ENCODE measurements at regions not wholly inside any gene's neighbourhood (a gene's known extent, or its start where the extent isn't known, plus 50 kb on each side); places are given as distances from the start of the nearest gene placed in this dataset.
A peak's percentile ranks its signal among the peaks of the same experiment; 100 is the strongest.

- no peaks in the 10 kb centered on the region for H3K9me3 ChIP-seq
- no peak for ATAC-seq
- H3K27ac ChIP-seq = no peak overlapping the region
Measured at GRCh38 chr5:166772770-166773169, 1518.7 kb upstream of the WWC1 start.

GRCh38 chr5:166781737-166782136 is 1509.7 kb upstream of the WWC1 start:
- TF ChIP-seq CTCF (IDR thresholded peaks at IDR 0.05) = no peak
- DNase-seq (no peak), ATAC-seq (no peak), FAIRE-seq (no peak)
- Histone ChIP-seq H3K4me1 (no peaks in the 10 kb centered on the region), H3K27ac (no peak overlapping the region), H3K4me3 (no peak overlapping the region), H3K27me3 (no peaks in the 10 kb centered on the region), H3K36me3 (no peaks in the 10 kb centered on the region), H3K9me3 (no peaks in the 10 kb centered on the region)
- WGBS, 2 donors = 16 to 17% methylated on average over 4 of the region's 4 CpGs
- intact Hi-C loops (cut with DNase I) = no loop called here

More at GRCh38 chr5:166772770-166773169, 1518.7 kb upstream of the WWC1 start:
- 33 to 59% methylated on average over 1 of the region's 1 CpG for WGBS, 2 donors
- Histone ChIP-seq H3K36me3 (no peaks in the 10 kb centered on the region), H3K4me1 (no peaks in the 10 kb centered on the region), H3K27me3 (no peaks in the 10 kb centered on the region), H3K4me3 (no peak overlapping the region)
- no peak for TF ChIP-seq CTCF (IDR thresholded peaks at IDR 0.05)
- no peak for FAIRE-seq
- no peak for DNase-seq
- intact Hi-C loops (cut with DNase I) = no loop called here

- Histone ChIP-seq H3K36me3 (no peaks in the 10 kb centered on the region), H3K4me3 (no peak overlapping the region), H3K4me1 (no peaks in the 10 kb centered on the region), H3K27ac (no peak overlapping the region), H3K27me3 (no peaks in the 10 kb centered on the region), H3K9me3 (no peaks in the 10 kb centered on the region)
- DNase-seq (peak in 1 of 6 donors; percentile 54), ATAC-seq (no peak), FAIRE-seq (no peak)
- WGBS, 2 donors = 89 to 95% methylated on average over 29 of the region's 29 CpGs
- intact Hi-C loops (cut with DNase I) = no loop called here
- no peak for TF ChIP-seq CTCF (IDR thresholded peaks at IDR 0.05)
Measured at GRCh38 chr5:166784545-166785078, 1506.8 kb upstream of the WWC1 start.

DNA sequence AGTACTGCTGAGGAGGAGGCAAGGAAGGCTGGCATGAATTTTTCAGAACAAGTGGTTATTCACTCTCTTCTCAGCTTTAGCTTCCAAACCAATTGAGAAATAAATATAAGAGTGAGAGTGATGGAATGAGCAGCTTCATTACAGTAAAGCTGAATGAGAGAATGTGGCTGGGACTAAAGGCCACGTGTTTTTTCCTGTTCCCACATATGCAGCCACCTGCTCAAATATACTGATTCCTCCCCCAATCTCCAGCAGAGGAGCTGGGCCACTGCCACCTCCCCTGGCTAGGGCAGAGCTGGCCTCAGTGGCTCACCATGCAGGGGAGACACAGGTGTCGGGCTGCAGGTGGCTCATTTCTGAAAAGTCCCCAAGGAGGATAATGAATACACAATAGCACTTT is 1505.3 kb upstream of the WWC1 start:
- Histone ChIP-seq H3K9me3 (no peaks in the 10 kb centered on the region), H3K4me1 (no peaks in the 10 kb centered on the region), H3K4me3 (no peak overlapping the region), H3K27ac (no peak overlapping the region), H3K36me3 (no peaks in the 10 kb centered on the region), H3K27me3 (no peaks in the 10 kb centered on the region)
- no peak for ATAC-seq
- no peak for FAIRE-seq
- no peak for TF ChIP-seq CTCF (IDR thresholded peaks at IDR 0.05)
- intact Hi-C loops (cut with DNase I) = no loop called here
- 70 to 75% methylated on average over 2 of the region's 2 CpGs for WGBS, 2 donors
- DNase-seq = no peak

- no peak overlapping the region for H3K4me3 ChIP-seq
- H3K36me3 ChIP-seq = no peaks in the 10 kb centered on the region
- TF ChIP-seq CTCF (IDR thresholded peaks at IDR 0.05) = no peak
- intact Hi-C loops (cut with DNase I) = no loop called here
- WGBS, 2 donors = 74 to 82% methylated on average over 8 of the region's 8 CpGs
- H3K9me3 ChIP-seq = no peaks in the 10 kb centered on the region
- FAIRE-seq (no peak), DNase-seq (no peak), ATAC-seq (no peak)
- H3K27me3 ChIP-seq = no peaks in the 10 kb centered on the region
- H3K27ac ChIP-seq = no peak overlapping the region
- no peaks in the 10 kb centered on the region for H3K4me1 ChIP-seq
Measured at GRCh38 chr5:166786889-166787288, 1504.6 kb upstream of the WWC1 start.

Data from pancreas (tissue), 10 donors.